Left lobe of liver (tissue), 2 donors: ENCODE measurements at regions not wholly inside any gene's neighbourhood (a gene's known extent, or its start where the extent isn't known, plus 50 kb on each side); places are given as distances from the start of the nearest gene placed in this dataset.
"Not testable (repeated sequence)": the region's sequence is repeated elsewhere in the genome, so short reads cannot be mapped to it uniquely, and the experiment has no call there.

ENCODE experiments used
- ATAC-seq: fragments of 200-7000 bp; cut with Tn5 transposase; one replicate; pipeline ENCODE4 v1.9.1; 2020; ENCODE audit warnings: mild to moderate bottlenecking, moderate library complexity
- DNase-seq: peaks from one replicate; pipeline ENCODE4 v3.0.0-alpha.2; 2020; ENCODE audit warnings: low spot score
- donor health status: DM: no; HTN: no; CAD: no; lungs with moderate emphysema.
- donor health status: DM: no; HTN: yes; CAD: no.

DNA sequence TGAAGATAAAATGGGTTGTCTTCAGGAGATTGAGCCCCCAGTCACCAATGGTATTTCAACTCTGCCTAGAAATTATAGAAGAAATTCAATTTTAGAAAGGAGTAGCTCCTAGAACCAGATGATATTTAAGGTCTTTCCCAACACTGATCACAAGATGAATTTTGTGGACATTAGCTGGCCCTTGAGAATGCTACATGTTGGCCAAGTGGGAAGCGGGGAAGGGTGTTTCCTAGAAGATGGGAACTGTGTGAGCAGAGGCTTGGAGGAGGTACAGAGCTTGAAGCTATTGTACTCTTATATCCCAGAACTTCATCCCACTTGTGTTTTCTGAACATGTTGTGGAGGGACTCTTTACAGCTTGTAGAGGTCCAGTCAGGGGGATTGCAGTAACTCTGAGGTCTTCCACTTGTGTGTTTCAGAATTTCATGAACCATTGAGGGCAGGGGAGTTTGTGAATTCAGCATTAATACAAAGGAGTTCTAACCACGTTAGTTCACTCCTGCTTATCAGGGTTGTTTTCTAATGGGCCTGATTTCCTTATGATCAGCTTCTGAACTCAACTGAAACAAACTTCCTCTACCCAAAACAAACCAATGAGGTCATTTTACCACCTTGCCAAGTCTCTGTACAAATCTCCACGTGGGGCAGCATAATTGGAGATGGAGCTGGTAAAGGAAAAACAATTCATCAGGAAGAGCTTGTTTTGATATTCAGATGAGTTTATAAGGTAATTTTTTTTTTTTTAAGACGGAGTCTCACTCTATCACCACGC lies 152.6 kb upstream of the TPM1 start:
- ATAC-seq, result peak; percentile 40
- DNase-seq, result no peak

DNA sequence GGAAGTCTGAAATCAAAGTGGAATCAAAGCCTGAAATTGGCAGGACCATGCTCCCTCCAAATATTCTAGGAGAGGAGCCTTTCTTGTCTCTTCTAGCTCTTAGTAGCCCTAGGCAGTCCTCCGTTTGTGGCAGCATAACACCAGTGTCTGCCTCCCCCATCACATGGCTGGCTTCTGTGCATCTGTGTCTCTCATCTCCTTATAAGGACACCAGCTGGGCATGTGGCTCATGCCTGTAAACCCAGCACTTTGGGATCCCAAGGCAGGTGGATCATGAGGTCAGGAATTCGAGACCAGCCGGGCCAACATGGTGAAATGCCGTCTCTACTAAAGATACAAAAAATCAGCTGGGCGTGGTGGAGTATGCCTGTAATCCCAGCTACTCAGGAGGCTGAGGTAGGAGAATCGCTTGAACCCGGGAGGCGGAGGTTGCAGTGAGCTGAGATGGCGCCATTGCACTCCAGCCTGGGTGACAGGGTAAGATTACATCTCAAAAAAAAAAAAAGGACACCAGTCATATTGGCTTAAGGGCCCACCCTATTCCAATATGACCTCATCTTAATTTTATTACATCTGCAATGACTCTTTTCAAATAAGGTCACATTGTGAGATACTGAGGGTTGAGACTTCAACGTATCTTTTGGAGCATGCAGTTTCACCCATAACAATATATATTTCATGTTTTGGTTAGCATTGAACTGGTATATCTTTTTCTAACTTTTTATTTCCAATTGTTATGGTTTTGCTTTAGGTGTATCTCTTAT lies 148.0 kb upstream of the TPM1 start:
- ATAC-seq (no peak), DNase-seq (no peak)

DNA sequence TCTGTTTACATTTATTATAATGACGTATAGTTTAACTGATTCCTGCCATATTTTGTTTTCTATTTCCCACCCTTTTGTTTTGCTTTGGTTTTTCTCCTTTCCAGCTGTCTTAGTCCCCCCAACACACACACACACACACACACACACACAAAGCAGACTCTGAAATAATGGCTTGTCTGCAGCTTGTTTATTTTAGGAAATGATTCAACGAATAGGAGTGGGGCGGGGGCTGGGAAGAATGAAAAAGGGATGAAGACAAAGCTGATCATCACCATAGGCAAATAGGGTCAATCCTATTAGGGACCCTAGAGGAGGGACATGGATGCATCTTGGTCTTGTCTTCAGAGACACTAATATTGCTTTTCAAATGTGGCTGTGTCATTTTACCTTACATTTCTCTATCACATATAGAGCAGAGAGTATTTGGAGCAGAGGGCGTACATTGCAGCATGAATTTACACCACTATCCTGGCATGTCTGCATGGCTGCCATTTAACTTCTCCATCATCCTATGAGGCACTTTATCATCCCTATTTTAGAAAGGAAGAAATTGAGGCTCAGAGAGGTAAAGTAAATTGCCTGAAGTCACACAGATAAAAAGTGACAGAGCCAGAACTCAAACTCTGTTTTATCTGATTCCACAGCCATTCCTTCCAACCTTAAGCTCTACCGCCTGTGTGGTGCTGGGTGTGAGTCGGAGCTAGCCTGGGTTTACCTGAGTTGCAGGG lies 147.2 kb upstream of the TPM1 start:
- no peak for DNase-seq
- no peak for ATAC-seq

DNA sequence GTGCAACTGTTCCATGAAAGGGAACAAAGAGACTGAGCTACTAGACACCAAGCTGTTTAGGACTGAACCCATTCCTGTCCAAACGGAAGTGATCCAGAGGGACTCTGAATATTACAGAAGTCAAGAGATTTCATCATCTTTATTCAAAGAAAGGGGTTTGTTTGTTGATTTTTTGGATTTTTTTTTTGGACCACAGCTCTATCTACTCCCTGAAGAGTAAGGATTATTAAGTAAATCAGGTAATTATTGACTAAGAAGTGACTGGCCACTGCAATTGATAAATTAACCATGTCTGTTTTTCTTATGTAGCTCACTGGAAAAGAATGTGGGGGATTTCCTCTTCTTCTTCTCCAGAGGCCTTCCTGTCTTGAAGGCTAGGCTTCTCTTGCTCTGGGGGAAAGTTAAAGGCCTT lies 146.6 kb upstream of the TPM1 start:
- DNase-seq (no peak), ATAC-seq (no peak)

DNA sequence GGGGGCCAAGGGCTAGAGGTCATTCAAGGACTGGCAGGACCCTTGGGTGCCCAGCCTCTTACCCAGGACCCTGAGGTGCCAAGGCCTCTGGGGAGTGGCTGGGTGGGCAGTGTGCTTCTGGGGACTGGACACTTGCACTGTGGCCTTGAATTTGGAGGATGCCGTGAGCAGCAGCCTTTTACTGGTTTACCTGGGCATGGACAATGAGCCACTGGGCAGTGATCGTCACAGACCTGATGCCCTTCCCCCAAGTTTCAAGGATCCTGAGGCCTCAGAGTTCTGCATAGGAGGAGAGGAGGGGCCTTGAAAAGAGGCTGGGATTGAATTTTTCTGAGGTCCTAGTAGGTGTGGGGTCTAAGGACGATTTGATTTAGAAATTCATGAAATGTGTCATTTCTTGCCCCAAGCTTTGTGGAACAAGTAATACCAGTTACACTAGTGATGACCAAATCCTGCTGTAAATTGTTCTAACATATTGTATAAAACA lies 146.1 kb upstream of the TPM1 start:
- no peak for DNase-seq

DNA sequence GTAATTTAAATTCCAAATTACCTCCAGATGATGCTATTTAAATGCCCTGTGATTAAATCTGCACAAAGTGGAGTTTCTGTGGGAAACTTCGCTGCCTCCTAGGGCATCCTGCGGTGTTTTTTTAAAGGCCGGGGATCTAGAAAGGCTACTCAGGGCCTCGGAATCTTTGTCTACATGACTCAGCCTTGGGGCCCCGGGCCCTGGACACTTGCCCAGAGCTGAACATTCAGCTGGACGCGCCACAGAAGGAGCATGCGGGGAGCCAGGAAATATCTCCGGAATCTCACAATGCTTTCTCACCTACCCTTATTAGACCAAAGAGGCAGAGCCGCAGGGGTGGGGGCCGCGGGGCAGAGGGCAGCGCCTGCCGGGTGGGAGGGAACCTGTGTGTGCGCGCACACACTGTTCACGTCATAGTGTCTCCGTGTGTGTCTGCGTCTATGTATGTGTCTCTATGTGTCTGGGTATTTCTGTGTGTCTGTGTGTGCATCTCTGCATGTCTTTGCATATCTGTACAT lies 145.5 kb upstream of the TPM1 start:
- ATAC-seq, result peak; percentile 13

More for the DNA sequence above, 146.1 kb upstream of the TPM1 start:
- no peak for ATAC-seq

DNA sequence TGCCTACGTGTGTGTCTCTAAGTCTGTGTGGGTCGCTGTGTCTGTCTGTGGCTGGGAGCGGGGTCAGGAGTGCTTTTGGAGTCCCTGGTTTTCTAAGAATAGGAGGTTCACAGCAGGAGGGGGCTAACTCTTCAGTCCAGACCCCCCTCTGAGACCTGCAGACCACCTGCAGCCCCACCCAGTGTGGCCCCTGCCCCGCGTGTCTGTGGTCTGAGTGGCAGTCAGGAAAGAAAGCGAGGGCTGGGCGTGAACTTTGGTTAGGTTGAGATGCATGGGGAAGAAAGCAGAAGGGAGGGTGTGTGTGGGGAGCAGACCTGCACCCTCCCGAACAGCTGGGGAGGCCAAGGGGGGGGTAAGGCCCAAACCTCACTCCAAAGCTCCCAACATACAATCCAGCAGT lies 144.9 kb upstream of the TPM1 start:
- DNase-seq, result no peak
- no peak for ATAC-seq

More for the DNA sequence above, 145.5 kb upstream of the TPM1 start:
- DNase-seq, result peak; percentile 58

DNA sequence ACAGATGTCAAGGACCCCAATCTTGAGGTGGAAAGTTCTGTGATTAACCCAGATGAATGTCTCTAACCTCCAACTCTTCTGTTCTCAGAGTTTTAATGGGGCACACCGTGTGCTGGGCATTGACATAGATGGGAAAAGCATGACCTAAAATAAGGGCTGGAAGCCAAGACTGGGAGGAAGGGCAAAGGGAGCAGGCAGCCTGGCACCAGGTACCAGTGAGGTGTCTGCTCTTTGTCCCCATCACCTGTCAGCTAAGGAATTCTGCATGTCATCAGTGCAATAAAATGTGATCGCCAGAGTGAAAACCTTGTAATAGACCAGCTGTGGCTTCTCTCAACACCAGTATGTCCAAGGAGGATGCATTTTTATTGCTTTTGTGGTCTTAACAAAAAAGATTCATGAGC lies 143.5 kb upstream of the TPM1 start:
- peak; percentile 94 for ATAC-seq
- peak; percentile 88 for DNase-seq

DNA sequence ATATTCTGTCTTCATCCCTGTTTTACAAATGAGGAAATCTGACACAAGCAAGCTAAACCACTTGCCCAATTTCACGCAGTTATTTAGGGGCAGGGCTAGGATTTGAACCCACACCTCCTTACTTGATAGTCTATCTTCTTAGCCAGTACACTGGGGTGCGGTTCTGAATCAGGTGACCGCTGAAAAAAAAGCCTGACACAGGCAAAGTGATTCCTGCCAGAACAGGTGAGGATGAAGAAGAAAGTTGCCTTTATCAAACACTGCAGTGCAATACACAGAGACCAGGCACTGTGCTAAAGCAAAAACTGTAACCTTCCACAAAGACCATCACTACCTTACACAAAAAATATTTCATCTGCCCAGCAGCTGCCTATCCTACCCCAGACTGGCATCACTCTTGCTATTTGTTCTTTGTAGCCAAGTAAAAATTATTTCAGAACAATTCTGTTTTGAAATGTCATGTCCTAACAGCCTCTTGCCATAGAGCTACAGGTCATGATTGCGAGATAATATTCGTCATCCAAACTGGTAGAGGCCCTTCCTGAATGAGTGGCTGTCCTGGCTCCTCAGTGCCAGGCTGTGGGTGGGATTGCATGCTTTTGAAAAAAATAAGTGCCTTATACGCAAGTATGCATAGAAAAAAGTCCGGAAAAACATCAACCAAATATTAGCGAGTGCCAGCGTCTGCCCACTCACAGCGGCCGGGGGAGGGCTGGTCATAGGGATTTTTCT lies 142.3 kb upstream of the TPM1 start:
- ATAC-seq (no peak), DNase-seq (no peak)

DNA sequence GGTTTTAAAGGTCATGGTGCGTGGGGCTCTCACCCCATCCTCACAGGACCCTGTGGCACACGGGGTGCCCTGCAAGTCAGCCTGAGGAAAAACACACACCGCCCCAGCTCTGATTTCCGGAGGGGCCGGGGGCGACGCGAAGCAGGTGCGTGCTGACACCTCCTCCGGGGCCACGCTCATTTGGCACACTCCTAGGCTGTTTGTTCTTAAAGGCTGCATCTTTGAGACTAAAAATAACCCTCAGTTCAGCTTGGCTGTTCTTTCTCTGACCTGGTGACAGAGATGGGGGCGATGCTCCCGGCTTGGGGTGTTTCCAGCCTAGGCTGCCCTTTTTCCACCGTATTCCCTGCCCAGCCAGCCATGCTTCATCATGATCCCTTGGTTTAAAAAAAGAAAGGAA lies 141.5 kb upstream of the TPM1 start:
- ATAC-seq (no peak), DNase-seq (no peak)

DNA sequence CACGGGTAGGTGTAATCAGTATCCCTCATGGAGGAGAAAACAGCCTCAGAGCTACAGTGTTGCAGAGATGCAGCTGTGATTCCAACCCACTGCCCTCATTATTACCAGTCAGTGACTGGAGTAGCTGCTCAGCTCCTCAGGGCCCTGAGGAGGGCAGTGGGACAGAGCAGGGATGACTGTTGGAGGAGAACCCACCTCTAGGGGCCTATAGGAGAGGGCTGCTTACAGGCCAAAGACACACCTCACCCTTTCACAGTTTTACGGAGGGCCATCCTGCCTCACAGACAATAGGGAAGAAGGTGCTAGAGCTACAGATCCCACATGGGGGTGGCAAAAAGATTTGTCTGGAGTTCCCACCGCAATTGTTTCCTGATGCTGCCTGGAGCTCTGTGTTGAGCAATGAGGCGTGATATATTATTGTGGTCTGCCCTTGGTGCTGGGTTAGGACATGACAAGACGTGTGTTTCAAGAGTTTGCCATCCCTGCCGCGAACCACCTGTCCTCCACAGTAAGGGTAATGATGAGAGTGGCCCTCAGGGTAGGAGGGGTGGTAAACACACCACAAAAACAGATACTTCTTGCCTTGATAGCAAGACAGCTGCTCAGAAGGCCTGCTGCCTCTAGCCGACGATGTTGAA lies 140.5 kb upstream of the TPM1 start:
- ATAC-seq (no peak), DNase-seq (no peak)

DNA sequence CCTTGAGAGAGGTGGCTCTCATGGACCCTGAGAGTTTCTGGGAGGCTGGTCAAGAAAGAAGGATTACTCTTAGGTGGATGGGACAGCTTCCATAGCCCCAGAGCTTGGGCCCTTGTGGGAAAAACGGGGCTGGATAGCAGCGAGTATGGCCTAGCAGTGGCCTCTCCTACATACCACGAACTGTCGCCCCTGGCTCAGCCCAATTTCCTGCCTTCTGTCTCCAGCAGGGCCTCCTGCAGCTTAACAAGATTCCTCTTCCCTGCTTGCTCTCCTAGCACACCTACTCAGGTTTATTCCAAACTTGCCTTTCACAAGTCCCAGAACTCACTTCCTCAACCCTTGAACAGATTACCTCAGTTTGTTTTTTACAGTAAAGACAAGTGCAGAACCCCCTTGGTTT lies 139.7 kb upstream of the TPM1 start:
- ATAC-seq (no peak), DNase-seq (no peak)

DNA sequence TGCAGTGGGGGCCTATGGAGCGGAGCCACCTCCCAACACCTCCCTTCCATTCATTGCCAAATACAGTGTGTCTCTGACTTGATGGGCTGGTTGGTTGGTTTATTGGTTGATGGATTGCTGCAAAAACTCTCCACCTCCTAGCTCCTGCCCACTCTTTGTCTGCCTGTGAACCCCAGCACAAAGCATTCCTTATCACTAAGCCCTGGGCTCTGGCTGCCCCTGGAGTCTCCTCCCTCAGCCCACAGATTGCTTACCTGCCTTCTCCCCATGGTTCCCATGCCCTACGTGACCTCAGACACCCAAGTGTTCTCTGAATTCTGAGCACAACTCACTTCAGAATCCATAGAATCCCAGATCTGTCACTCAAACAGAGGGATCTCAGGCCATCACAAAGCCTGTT lies 139.1 kb upstream of the TPM1 start:
- ATAC-seq, result no peak

DNA sequence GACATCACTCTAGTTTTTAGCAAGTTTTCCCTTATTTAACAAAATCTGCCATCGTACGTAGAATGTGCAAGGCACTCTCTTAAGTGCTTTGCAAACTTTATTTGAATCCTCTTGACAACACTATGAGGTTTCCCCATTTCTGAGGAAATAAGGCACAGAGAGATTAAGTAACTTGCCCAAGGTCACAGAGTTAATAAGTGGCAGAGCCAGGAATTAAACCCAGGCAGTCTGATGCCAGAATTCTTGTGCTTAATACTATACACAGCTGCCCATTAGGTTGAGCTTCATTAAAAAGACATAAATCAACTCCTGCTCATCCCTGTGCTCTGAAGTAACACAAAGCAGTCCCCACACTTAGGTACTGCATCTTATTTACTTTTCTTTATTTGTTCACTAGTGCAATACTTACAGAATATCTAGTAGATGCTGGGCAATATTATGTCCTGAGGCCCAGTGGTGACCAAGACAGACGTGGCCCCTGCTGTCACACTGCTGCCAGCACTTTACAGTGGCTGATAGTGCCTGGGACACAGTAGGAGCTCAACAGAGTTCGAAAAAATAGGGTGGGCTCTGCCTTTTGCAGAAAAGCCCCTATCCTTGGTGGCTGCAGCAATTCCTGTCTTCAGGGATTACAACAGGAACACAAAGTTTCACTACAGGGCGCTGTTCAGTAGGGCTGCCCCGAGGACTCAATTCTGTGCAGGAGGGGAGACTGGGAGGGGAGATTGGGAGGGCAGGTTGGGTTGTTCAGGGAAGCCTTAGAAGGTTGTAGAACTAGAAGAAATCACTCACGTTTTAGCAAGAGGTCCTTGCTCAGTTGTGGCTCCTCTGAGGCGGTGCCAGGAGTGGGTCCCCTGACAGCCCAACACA lies 138.3 kb upstream of the TPM1 start:
- no peak for DNase-seq
- no peak for ATAC-seq

More for the DNA sequence above, 139.1 kb upstream of the TPM1 start:
- DNase-seq, result no peak

DNA sequence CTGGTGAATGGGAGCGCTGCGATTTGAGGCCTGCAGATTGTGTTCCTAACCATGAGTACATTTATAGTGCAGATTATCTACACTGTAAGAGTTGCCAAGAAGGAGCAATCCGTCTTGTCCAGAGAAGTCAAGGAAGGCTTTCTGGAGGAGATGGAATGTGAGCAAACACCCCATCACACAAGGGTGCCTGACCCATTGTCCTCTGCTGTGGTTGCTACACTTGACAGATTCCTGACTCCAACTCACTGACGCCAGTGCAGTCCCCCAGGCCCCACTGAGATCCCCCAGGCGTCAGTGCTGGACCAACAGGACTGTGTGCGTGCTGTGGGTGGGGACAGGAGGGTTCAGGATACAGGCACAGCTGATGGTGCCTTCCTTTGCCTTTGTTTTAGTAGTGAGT lies 135.9 kb upstream of the TPM1 start:
- ATAC-seq, result no peak
- DNase-seq, result no peak

DNA sequence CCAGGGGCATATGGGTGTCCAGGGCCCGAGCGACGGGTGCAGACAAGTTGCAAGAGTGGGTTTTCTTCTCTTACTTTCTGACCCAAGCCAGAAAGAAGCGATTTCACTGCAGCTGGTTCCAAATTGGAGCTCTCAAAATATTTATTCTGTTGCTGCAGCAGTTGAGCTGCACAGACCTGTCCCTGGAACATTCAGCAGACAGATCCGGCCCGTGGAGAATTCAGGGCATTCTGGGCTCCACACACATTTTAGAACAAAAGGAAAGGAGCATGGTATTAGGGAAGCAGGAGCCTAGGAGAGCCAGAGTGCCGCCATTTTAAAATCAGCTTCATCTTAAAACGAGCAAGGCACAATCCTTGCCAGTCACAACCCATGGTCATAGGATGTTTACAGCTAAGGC lies 135.3 kb upstream of the TPM1 start:
- no peak for ATAC-seq
- DNase-seq, result no peak

DNA sequence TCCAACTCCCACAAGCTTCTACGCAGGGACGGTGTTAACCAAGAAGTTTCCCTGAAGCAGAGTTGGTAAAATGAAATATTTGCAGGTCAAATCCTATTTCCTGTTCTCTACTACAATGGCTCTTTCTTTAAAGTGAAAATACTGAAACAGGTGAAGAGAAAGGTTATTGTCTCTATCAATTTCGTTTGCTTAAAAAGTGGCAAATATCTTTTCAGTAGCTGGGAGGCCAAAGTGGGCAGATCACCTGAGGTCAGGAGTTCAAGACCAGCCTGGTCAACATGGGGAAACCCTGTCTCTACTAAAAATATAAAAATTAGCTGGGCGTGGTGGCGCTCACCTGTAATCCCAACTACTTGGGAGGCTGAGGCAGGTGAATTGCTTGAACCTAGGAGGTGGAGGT lies 134.2 kb upstream of the TPM1 start:
- ATAC-seq, DNase-seq: not testable (repeated sequence)

DNA sequence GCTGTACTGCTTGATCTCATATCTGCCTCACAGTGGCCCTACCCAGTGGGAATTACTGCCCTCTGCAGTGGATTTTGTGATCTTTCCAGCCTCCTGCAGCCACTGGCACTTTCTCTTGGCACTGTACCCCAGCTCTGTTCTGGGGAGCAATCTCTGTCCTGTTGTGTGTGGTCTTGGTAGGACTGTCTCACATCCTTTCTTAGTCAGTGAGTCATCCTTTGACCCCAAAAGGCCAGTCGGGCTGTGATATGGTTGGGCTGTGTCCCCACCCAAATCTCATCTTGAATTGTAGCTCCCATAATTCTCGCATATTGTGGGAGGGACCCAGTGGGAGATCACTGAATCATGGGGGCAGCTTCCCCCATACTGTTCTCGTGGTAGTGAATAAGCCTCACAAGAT lies 133.3 kb upstream of the TPM1 start:
- no peak for DNase-seq
- ATAC-seq, result no peak

DNA sequence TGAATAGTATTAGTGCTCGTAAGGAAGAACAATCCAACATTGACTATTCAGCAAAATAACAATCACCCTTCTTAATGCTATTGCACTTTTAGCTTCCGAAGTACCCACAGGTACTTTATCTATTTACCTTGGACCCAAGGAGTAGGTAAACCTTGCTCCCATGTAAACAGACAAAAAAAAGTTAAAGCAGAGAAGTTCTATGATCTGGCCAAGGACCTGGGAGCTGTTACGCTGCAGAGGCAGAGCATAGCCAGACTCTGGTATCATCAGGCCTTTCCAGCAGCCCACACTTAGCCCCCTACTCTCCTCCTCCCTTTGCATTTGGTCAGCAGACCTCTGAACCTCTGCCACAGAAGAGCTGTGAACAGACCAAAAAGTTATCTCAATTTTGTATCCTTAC lies 130.3 kb upstream of the TPM1 start:
- DNase-seq (no peak), ATAC-seq (peak; percentile 63)
